OCI-LY1 (cell line): ENCODE measurements at regions not wholly inside any gene's neighbourhood (a gene's known extent, or its start where the extent isn't known, plus 50 kb on each side); places are given as distances from the start of the nearest gene placed in this dataset.

Experiments used
- H2AFZ ChIP-seq: fragments of 200-600 bp; sonication (generic), shearing (Covaris generic); 2 replicates; pipeline ENCODE4 v1.6.0; 2014; ENCODE audit warnings: antibody characterized with exemption, mild to moderate bottlenecking, low read length
- H3F3A ChIP-seq: fragments of 200-600 bp; sonication (generic), shearing (Covaris generic); 2 replicates; pipeline ENCODE4 v1.6.0; 2014; ENCODE audit warnings: mild to moderate bottlenecking, antibody characterized with exemption, low read length, moderate library complexity; ENCODE audit not compliant: insufficient read depth
- H3K27ac ChIP-seq: fragments of 200-600 bp; sonication (generic); 2 replicates; pipeline ENCODE4 v1.5.1; 2014; ENCODE audit warnings: low read length, mixed run types, mild to moderate bottlenecking, low read depth; ENCODE audit not compliant: poor library complexity, severe bottlenecking
- H3K27me3 ChIP-seq: fragments of 200-600 bp; sonication (generic); 2 replicates; pipeline ENCODE4 v1.6.0; 2014; ENCODE audit warnings: antibody characterized with exemption, mild to moderate bottlenecking, low read length, moderate library complexity; ENCODE audit not compliant: insufficient read depth
- H3K36me3 ChIP-seq: fragments of 200-600 bp; sonication (generic); 2 replicates; pipeline ENCODE4 v1.6.1; 2014; ENCODE audit warnings: mild to moderate bottlenecking, antibody characterized with exemption, low read length, moderate library complexity, mixed read lengths; ENCODE audit not compliant: insufficient read depth
- H3K4me1 ChIP-seq: fragments of 200-600 bp; sonication (generic); 2 replicates; pipeline ENCODE4 v1.5.1; 2014; ENCODE audit warnings: mild to moderate bottlenecking, low read length, moderate library complexity; ENCODE audit not compliant: insufficient read depth, severe bottlenecking
- H3K4me2 ChIP-seq: fragments of 200-600 bp; sonication (generic), shearing (Covaris generic); 2 replicates; pipeline ENCODE4 v1.6.1; 2014; ENCODE audit warnings: low read length
- H3K4me3 ChIP-seq: fragments of 200-600 bp; sonication (generic); 2 replicates; pipeline ENCODE4 v1.5.1; 2014; ENCODE audit warnings: low read length, low read depth, mild to moderate bottlenecking, mixed read lengths; ENCODE audit not compliant: poor library complexity, severe bottlenecking
- H3K79me2 ChIP-seq: fragments of 200-600 bp; shearing (Covaris generic); 2 replicates; pipeline ENCODE4 v1.6.1; 2016; ENCODE audit warnings: mixed run types, low read length, mixed read lengths; ENCODE audit not compliant: insufficient read depth
- H3K9ac ChIP-seq: fragments of 200-600 bp; sonication (generic), shearing (Covaris generic); 2 replicates; pipeline ENCODE4 v1.6.1; 2014; ENCODE audit warnings: mild to moderate bottlenecking, low read length, mixed read lengths
- H3K9me2 ChIP-seq: fragments of 200-600 bp; sonication (generic), shearing (Covaris generic); 2 replicates; pipeline ENCODE4 v1.6.1; 2014; ENCODE audit warnings: low read depth, mild to moderate bottlenecking, low read length, mixed read lengths
- H3K9me3 ChIP-seq: fragments of 200-600 bp; shearing (Covaris generic); 2 replicates; pipeline ENCODE4 v1.6.1; 2014; ENCODE audit warnings: low read length, mixed read lengths
- H4K20me1 ChIP-seq: fragments of 200-600 bp; sonication (generic), shearing (Covaris generic); 2 replicates; pipeline ENCODE4 v1.6.0; 2016; ENCODE audit warnings: mild to moderate bottlenecking, low read length; ENCODE audit not compliant: insufficient read depth
- CTCF ChIP-seq: fragments of 200-600 bp; sonication (generic), shearing (Covaris generic); IDR thresholded peaks from 2 replicates; pipeline ENCODE4 v1.5.1; 2017; ENCODE audit warnings: mild to moderate bottlenecking, antibody characterized with exemption, low read length, moderate library complexity, mixed read lengths
- EZH2 ChIP-seq: fragments of 200-600 bp; sonication (generic), shearing (Covaris generic); IDR thresholded peaks from 2 replicates; pipeline ENCODE4 v1.8.0; 2017; ENCODE audit warnings: borderline replicate concordance, mixed run types, mild to moderate bottlenecking, antibody characterized with exemption, low read length, moderate library complexity, mixed read lengths

GRCh38 chr6:99709062-99709461 lies 102.4 kb downstream of the PRDM13 start:
- H3K9me3 ChIP-seq = no peaks in the 10 kb centered on the region
- TF ChIP-seq CTCF (no peak), EZH2 (no peak)
- H3K9ac ChIP-seq = no peak overlapping the region
- H3K36me3 ChIP-seq = no peaks in the 10 kb centered on the region
- H3F3A ChIP-seq = no peaks in the 10 kb centered on the region
- no peaks in the 10 kb centered on the region for H3K9me2 ChIP-seq
- H2AFZ ChIP-seq = no peak overlapping the region
- no peak overlapping the region for H3K4me2 ChIP-seq
- H3K4me3 ChIP-seq = no peak overlapping the region
- no peak overlapping the region for H3K27ac ChIP-seq
- no peaks in the 10 kb centered on the region for H4K20me1 ChIP-seq
- H3K79me2 ChIP-seq = no peaks in the 10 kb centered on the region
- no peaks in the 10 kb centered on the region for H3K4me1 ChIP-seq
- no peaks in the 10 kb centered on the region for H3K27me3 ChIP-seq

- Histone ChIP-seq H3K4me1 (no peaks in the 10 kb centered on the region), H3F3A (no peaks in the 10 kb centered on the region), H4K20me1 (no peaks in the 10 kb centered on the region), H3K27me3 (no peaks in the 10 kb centered on the region), H3K79me2 (no peaks in the 10 kb centered on the region), H3K4me2 (no peak overlapping the region), H3K27ac (no peak overlapping the region), H3K9ac (no peak overlapping the region), H3K9me2 (no peaks in the 10 kb centered on the region), H2AFZ (no peak overlapping the region), H3K9me3 (no peaks in the 10 kb centered on the region), H3K4me3 (no peak overlapping the region), H3K36me3 (no peaks in the 10 kb centered on the region)
- TF ChIP-seq CTCF = no peak
- TF ChIP-seq EZH2 = no peak
Observed at GRCh38 chr6:99711302-99711701, 104.7 kb downstream of the PRDM13 start.

DNA sequence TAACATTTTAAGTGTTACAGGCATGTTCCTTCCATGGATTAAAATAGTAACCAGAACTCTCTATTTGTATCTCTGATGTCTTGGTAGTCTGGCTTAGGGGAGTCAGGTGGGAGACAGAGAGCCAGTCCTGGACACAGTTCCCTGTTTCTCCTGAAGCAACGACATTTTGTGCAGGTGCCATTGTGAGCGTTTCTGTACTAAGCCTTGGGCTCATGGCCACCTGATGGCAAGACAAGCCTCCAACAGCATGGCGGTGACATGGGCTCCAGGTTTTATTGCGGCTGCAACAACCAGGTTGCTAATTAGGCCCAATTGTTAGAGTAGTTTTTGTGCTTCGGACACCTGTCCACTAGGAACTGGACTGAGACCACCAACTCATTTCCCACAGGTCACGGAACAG lies 105.3 kb downstream of the PRDM13 start:
- Histone ChIP-seq H3K9ac (no peak overlapping the region), H3K79me2 (no peaks in the 10 kb centered on the region), H4K20me1 (no peaks in the 10 kb centered on the region), H3K27ac (no peak overlapping the region), H3K27me3 (no peaks in the 10 kb centered on the region), H3K9me3 (no peaks in the 10 kb centered on the region), H3K4me3 (no peak overlapping the region), H3K4me1 (no peaks in the 10 kb centered on the region), H3K4me2 (no peak overlapping the region), H3F3A (no peaks in the 10 kb centered on the region), H2AFZ (no peak overlapping the region), H3K36me3 (no peaks in the 10 kb centered on the region), H3K9me2 (no peaks in the 10 kb centered on the region)
- TF ChIP-seq EZH2 = no peak
- no peak for TF ChIP-seq CTCF
